ENCODE measurements at regions not wholly inside any gene's neighbourhood (a gene's known extent, or its start where the extent isn't known, plus 50 kb on each side); places are given as distances from the start of the nearest gene placed in this dataset.

GRCh38 chr2:134146620-134147019 lies 107.3 kb upstream of the MGAT5 start:
- TF ChIP-seq CTCF (IDR thresholded peaks at IDR 0.05) (no peak), POLR2A (IDR thresholded peaks at IDR 0.05) (no peak)
